ENCODE measurements at regions not wholly inside any gene's neighbourhood (a gene's known extent, or its start where the extent isn't known, plus 50 kb on each side); places are given as distances from the start of the nearest gene placed in this dataset.
"Not testable (repeated sequence)": the region's sequence is repeated elsewhere in the genome, so short reads cannot be mapped to it uniquely, and the experiment has no call there.

GRCh38 chr13:24563087-24563486, 50.5 kb upstream of the PARP4 start:
- no peak for DNase-seq

- not testable (repeated sequence) for DNase-seq
These were observed 51.4 kb upstream of the PARP4 start for GRCh38 chr13:24563971-24564370.

- no peak for DNase-seq
These were observed 52.3 kb upstream of the PARP4 start for GRCh38 chr13:24564881-24565280.

- DNase-seq, result not testable (repeated sequence)
These were observed 55.0 kb upstream of the PARP4 start for GRCh38 chr13:24567593-24567992.

- no peak for DNase-seq
These were observed 62.3 kb upstream of the PARP4 start for GRCh38 chr13:24574847-24575246.

GRCh38 chr13:24580315-24580714, 67.7 kb upstream of the PARP4 start:
- DNase-seq, result peak; percentile 37

- not testable (repeated sequence) for DNase-seq
These were observed 69.0 kb upstream of the PARP4 start for GRCh38 chr13:24581578-24581977.

- not testable (repeated sequence) for DNase-seq
These were observed 79.1 kb upstream of the PARP4 start for GRCh38 chr13:24591697-24592096.

- peak; percentile 20 for DNase-seq
These were observed 82.1 kb upstream of the ATP12A start for GRCh38 chr13:24597906-24598670.

- not testable (repeated sequence) for DNase-seq
These were observed 81.0 kb upstream of the ATP12A start for GRCh38 chr13:24599019-24599791.

GRCh38 chr13:24605923-24606372, 74.3 kb upstream of the ATP12A start:
- peak; percentile 60 for DNase-seq

- DNase-seq, result no peak
These were observed 73.6 kb upstream of the ATP12A start for GRCh38 chr13:24606486-24607170.

- no peak for DNase-seq
These were observed 69.3 kb upstream of the ATP12A start for GRCh38 chr13:24610956-24611355.

GRCh38 chr13:24612726-24613125, 67.5 kb upstream of the ATP12A start:
- no peak for DNase-seq

GRCh38 chr13:24613128-24613527, 67.1 kb upstream of the ATP12A start:
- no peak for DNase-seq

- no peak for DNase-seq
These were observed 66.5 kb upstream of the ATP12A start for GRCh38 chr13:24613755-24614154.

- DNase-seq, result no peak
These were observed 65.7 kb upstream of the ATP12A start for GRCh38 chr13:24614306-24615080.

- DNase-seq, result no peak
These were observed 65.1 kb upstream of the ATP12A start for GRCh38 chr13:24615114-24615513.

GRCh38 chr13:24615911-24616472, 64.2 kb upstream of the ATP12A start:
- DNase-seq, result no peak

- DNase-seq, result no peak
These were observed 63.7 kb upstream of the ATP12A start for GRCh38 chr13:24616514-24616913.

- no peak for DNase-seq
These were observed 62.8 kb upstream of the ATP12A start for GRCh38 chr13:24617256-24618010.

Measured in hematopoietic multipotent progenitor cell treated with erythropoietin and hydrocortisone succinate and interleukin-3 and kit ligand, for 6 days (in vitro differentiated cells).